Embryonic facial prominence (tissue), 1 donor: ENCODE measurements at regions not wholly inside any gene's neighbourhood (a gene's known extent, or its start where the extent isn't known, plus 50 kb on each side); places are given as distances from the start of the nearest gene placed in this dataset.
"Not testable (repeated sequence)": the region's sequence is repeated elsewhere in the genome, so short reads cannot be mapped to it uniquely, and the experiment has no call there.

Experiments used
- DNase-seq: peaks from one replicate; pipeline ENCODE4 v3.0.0-alpha.2; 2016; ENCODE audit errors: extremely low spot score

DNA sequence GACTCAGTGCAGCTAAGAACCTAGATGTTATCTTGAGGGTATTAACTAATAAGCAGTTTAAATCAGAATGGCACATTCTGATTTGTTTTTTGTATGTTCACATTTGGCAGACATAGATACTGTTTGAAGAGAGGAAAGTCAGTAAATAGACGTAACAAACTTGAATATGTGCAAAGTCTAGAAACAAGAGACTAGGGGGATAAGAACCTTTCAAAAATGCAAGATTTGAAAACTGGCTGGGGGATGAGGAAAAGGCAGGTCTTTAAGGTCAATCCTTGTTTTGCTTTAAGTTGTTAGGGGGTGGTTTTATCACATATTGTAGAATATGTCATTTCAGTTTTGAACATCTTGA lies 136.5 kb downstream of the ZNF92 start:
- not testable (repeated sequence) for DNase-seq

GRCh38 chr7:65519751-65520150 lies 146.1 kb downstream of the ZNF92 start:
- not testable (repeated sequence) for DNase-seq

DNA sequence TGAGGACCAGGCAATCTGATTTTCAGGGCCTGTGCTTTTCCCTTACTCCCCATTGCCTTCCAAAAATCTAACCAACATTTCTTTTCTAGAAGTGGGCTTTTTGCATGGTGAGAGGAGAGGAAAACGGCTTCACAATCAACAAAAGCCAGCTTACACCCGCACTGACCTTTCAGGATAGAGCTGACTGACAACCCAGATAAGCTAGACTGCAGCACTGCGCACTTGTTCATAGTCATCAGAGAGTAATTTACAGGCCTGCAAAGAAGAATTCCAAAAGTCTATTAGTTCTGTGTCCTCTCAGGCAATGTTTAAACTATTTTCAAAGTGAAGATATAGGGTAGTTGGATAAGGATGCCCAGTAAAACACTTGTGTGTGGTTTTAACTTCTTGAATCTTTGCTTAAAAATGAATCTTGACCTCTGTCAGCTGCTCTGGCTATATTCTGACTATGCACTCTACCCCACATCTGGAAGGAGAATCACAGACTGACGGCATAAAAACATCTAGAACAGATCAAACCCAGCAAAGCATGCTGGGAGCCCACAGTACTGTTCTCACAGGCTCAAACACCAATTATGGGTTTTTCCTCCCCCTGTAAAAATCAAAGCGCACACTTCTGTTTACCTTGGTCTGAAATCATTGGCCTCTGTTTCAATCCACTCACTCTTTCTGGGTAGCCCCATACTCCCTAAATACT lies 172.0 kb downstream of the ZNF92 start:
- not testable (repeated sequence) for DNase-seq

DNA sequence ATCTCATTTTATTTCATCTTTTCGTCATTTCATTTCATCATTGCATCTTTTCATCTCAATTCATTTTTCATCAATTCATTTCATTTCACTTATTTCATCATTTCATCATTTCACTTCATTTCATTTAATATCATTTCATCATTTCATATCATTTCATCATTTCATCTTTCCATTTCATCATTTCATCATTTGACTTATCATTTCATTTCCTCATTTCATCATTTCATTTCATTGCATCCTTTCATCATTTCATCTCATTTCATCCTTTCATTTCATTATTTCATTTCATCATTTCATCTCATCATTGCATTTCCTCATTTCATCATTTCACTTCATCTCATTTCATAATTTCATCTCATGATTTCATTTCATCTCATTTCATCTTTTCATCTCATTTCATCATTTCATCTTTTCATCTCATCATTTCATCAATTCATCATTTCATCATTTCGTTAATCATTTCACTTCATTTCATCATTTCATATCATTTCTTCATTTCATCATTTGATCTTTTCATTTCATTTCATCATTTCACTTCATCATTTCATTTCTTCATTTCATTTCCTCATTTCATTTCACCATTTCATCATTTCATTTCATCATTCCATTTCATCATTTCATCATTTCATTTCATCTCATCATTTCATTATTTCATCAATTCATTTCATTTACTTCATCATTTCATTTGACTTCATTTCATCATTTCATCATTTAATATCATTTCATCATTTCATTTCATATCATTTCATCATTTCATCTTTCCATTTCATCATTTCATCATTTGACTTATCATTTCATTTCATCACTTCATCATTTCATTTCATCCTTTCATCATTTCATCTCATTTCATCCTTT lies 176.2 kb downstream of the ZNF92 start:
- not testable (repeated sequence) for DNase-seq

- DNase-seq, result not testable (repeated sequence)
Observed at GRCh38 chr7:65550444-65550809, 176.8 kb downstream of the ZNF92 start.

DNA sequence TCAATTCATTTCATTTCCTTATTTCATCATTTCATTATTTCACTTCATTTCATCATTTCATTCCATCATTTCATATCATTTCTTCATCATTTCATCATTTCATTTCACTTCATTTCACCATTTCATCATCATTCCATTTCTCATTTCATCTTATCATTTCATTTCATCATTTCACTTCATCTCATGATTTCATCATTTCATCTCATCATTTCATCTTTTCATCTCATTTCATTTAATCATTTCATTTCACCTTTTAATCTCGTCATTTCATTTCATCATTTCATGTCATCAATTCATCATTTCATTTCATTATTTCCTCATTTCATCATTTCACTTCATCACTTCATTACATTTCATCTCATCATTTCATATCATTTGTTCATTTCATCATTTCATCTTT lies 177.4 kb downstream of the ZNF92 start:
- not testable (repeated sequence) for DNase-seq

DNA sequence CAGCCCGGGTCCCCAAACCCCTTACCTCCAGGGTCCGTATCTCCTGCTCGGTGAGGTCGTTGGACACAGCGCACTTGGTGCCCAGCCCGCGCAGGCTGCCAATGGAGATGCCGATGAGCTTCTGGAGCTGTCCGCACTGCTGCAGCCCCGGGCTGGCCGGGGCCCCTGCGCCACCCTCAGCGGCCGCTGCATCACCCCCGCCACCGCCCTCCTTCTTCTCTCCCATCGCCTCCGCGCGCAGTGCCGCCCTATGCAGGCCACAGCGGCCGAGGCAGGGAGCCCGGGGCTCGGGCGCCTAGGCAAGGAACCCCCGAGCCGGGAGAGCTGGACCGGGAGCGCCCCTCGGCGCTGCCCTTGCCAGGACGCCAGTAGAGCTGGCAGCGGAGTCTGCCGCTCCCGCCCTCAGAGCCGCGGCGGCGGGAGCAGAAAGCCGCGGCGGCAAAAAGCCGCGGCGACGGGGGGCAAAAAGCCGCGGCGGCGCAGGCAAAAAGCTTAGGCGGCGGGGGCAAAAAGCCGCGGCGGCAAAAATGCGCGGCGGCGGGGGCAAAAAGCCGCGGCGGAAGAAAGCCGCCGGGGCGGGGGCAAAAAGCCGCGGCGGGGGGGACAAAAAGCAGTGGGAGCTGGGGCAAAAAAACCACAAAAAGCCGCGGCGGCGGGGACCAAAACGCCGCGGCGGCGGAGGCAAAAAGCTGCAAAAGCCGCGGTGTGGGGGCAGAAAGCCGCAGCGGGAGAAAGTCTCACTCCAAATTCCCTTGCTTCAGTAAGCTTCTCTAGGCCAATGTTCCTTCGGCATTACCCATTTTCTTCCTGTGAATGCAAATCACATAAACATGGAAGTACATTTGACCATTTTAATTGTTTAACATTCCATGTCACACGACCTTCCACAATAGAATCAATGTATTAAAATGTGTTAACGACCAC lies 181.2 kb downstream of the ZNF92 start:
- not testable (repeated sequence) for DNase-seq

GRCh38 chr7:65558584-65558983 lies 184.9 kb downstream of the ZNF92 start:
- not testable (repeated sequence) for DNase-seq

- not testable (repeated sequence) for DNase-seq
Observed at GRCh38 chr7:65561786-65562372, 188.2 kb downstream of the ZNF92 start.

- not testable (repeated sequence) for DNase-seq
Observed at GRCh38 chr7:65562522-65562921, 188.9 kb downstream of the ZNF92 start.

- DNase-seq, result not testable (repeated sequence)
Observed at GRCh38 chr7:65563333-65563732, 189.7 kb downstream of the ZNF92 start.

- DNase-seq, result not testable (repeated sequence)
Observed at GRCh38 chr7:65568226-65568625, 194.6 kb downstream of the ZNF92 start.

DNA sequence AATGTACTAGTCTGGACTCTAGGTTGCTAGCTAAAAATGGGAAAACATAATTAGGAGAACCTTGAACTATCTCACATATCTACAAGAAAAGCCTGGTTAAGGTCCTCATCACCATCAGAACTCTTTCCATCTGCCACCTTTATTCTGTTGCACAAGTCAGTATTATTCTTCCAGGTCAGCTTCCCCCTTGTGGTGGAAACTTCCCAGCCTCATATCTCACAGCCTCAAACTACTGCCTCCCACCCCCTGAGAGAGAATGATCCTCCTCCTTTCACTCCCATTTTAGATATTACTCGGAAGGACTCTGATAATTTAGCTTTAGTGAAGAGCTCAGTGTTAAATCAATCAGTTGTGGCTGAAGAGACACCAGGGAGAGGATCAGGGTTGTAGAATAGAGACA lies 197.3 kb downstream of the ZNF92 start:
- DNase-seq, result not testable (repeated sequence)

DNA sequence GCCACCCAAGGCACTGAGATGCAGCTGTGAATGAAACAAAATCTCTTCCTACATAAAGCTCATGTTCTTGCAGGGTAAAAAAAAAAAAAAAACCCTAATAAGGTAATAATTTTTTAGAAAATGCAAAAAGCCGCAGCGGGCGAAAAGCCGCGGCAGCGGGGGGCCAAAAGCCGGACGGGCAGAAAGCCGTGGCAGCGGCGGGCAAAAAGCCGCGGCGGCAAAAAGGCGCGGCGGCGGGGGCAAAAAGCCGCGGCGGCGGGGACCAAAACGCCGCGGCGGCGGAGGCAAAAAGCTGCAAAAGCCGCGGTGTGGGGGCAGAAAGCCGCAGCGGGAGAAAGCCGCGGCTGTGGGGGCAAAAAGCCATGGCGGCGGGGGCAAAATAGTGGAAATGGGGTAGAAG lies 198.9 kb downstream of the ZNF92 start:
- not testable (repeated sequence) for DNase-seq

DNA sequence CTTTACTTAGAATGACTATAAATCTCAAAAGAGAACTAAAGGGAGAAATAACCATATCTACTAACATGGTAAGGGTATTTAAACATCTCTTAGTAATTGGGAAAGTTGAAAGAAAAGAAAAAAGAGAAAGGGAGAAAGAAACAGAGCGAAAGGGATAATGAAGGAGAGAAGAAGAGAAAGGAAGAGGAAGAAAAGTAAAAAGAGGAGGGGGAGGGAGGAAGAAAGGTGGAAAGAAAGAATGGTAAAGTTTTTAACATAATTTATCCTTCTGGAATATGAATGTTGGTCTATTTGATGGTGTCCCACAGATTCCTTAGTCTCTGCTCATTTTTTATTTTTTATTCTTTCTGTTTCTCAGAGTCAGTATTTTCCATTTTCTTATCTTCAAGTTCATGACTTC lies 202.7 kb downstream of the ZNF92 start:
- DNase-seq, result not testable (repeated sequence)

GRCh38 chr7:65582518-65583119 lies 209.0 kb downstream of the ZNF92 start:
- not testable (repeated sequence) for DNase-seq

DNA sequence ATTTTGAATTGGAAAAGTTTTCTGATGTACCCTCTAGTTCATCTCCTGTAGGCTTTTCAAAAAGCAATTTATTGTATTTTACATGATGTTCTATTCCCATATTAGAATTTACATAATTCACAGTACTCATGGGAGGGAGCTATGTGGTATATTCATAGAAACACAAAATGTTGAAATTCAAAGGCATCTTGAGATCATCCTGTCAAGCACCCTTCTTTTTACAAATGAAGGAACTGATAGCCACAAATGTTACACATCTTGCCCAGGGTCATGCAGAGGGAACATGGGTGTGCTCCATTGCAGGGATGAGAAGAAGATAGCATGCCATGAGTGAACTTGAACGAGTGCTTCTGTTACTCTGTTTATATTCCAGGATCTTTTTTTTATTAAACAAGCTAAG lies 228.8 kb downstream of the ZNF92 start:
- DNase-seq, result not testable (repeated sequence)

- DNase-seq, result no peak
Observed at GRCh38 chr7:65609131-65609530, 235.5 kb downstream of the ZNF92 start.

- not testable (repeated sequence) for DNase-seq
Observed at GRCh38 chr7:65613644-65614289, 240.1 kb downstream of the ZNF92 start.

- not testable (repeated sequence) for DNase-seq
Observed at GRCh38 chr7:65616111-65616510, 242.5 kb downstream of the ZNF92 start.

DNA sequence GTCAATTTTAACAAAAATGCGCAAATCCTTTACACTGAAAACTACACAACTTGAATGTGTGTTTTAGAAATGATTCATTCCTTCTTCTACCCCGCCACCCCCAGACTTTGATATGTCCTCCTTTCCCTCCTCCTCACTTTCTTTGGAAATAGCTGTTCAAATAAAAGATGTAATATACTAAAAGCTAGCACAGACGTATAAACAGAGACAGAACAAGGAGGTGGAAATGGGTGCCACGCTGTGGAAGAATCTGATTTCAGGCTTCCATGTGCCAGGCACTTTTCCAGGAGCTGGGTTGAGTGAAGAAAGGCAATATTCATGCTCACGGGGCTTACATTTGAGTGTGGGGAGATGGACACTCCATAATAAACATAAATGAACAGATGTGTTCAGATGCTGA lies 246.6 kb downstream of the ZNF92 start:
- DNase-seq, result not testable (repeated sequence)
